ENCODE measurements at regions not wholly inside any gene's neighbourhood (a gene's known extent, or its start where the extent isn't known, plus 50 kb on each side); places are given as distances from the start of the nearest gene placed in this dataset.

DNA sequence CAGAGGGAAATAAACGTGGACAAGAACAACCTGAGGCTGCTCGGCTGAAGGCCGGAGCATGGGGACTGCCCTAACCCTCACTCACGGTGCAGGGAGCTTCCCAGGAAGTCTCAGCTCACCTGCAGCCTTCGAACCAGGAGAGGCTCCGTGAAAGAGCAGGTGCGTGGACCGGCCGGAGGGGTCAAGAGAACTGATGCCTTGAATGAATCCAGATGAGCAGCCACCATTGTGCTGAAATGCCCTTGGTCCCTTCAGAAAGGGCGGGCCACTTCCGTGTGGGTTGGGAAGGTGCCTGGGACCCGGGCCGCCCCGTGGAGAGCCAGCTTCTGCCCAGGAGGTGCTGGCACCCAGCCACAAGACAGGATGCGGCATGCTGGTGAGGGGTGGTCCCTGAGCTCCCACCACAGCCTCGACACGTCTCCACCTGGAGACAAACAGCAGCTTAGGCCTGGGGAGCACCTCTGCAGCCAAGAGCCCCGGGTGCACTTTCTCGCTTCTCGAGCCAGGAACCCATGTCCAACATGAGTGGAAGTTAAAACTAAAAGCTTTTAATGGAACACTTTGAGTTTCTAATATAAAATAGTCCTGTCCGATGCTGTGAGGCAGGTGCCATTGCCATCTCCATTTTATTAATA is 83.5 kb downstream of the TTLL2 start:
- WGBS (ENCODE audit: low lambda C conversion rate) = 63% methylated on average over 12 of the region's 21 CpGs
- ATAC-seq = peak; percentile 7; the same call in 1 of the 3 replicates
- intact Hi-C loops (cut with micrococcal nuclease; ENCODE audit: unreplicated experiment) = no loop called here
- TF ChIP-seq, protein P1, sequence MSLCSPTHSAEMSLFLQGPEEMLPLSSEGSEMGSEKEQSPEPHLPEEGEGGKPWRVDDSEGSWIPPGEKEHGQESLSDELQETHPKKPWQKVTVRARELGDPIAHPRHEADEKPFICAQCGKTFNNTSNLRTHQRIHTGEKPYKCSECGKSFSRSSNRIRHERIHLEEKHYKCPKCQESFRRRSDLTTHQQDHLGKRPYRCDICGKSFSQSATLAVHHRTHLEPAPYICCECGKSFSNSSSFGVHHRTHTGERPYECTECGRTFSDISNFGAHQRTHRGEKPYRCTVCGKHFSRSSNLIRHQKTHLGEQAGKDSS (CRISPR knock-in tag; IDR thresholded peaks at IDR 0.05; ENCODE audit: borderline replicate concordance, low read depth) = no peak
- peak; percentile 55; the same call in 1 of the 2 replicates for TF ChIP-seq ZNF263 (CRISPR knock-in tag; IDR thresholded peaks at IDR 0.05)
- BruUV-seq (replicated peaks) = no TSS peak
- Histone ChIP-seq H3K9ac (ENCODE audit: insufficient read depth, low read depth, low read length) (no peak overlapping the region), H2AFZ (ENCODE audit: low read length) (no peak overlapping the region), H4K20me1 (ENCODE audit: insufficient read depth, low read length) (no peaks in the 10 kb centered on the region), H3K4me3 (replicated peaks in 1 of 3; ENCODE audit: insufficient read depth in 1 of 3, low read depth in 2 of 3, low read length in 3 of 3) (no peak overlapping the region), H3K4me2 (ENCODE audit: low read depth, low read length) (no peak overlapping the region), H3K79me2 (ENCODE audit: insufficient read depth, low read length) (no peaks in the 10 kb centered on the region), H3K9me3 (ENCODE audit: low read length) (no peaks in the 10 kb centered on the region), H3K27ac (ENCODE audit: extremely low read length, insufficient read depth, low read length) (no peak overlapping the region), H3K4me1 (ENCODE audit: insufficient read depth, low read length) (peaks cover 83% of the 10 kb centered on the region), H3K36me3 (replicated peaks in 1 of 2; ENCODE audit: control insufficient read depth in 1 of 2, insufficient read depth in 2 of 2, low read length in 2 of 2) (no peaks in the 10 kb centered on the region), H3K27me3 (ENCODE audit: control insufficient read depth in 1 of 2, insufficient read depth in 2 of 2, low read length in 2 of 2) (peaks cover 18 to 69% of the 10 kb centered on the region in 2 experiments; a peak in 4 of 5 replicates)
- ChIA-PET CTCF (ENCODE audit: low intra/inter-chr PET ratio, low total read pairs) (no interaction called here), POLR2A (interaction anchor here (1.7 kb wide), 1 partner anchor 159 kb away, joined by 7 read pairs; no protein-coding TSS in a partner anchor)
- FAIRE-seq = peak; percentile 15
- in situ Hi-C loops (cut with HindIII; ENCODE audit: extremely low pct_ligation_motif_present, low pct_unique_long_range_greater_than_20kb) = no loop called here
- no peak for DNase-seq (ENCODE audit: low spot score)

DNA sequence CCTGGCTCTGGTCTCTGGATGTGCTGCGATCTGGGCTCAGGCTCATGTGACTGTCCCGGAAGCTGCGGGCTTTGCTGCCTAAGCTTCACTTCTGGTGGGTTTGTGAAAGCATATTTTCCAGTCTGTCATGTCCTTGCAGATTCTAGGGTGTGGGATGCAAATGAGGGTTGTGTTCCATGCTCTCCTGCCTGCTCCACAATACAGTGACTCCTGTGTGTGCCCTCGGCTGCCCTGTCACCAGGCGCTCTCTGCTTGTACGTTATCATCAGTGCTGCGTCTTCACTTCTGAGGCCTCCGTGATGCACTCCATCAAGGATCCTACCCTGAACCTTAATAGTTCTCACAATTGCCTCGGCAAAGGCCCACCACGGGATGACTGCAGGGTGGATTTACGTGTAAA is 84.2 kb downstream of the TTLL2 start:
- Histone ChIP-seq H3K79me2 (ENCODE audit: insufficient read depth, low read length) (no peaks in the 10 kb centered on the region), H3K36me3 (replicated peaks in 1 of 2; ENCODE audit: control insufficient read depth in 1 of 2, insufficient read depth in 2 of 2, low read length in 2 of 2) (no peaks in the 10 kb centered on the region), H3K27me3 (ENCODE audit: control insufficient read depth in 1 of 2, insufficient read depth in 2 of 2, low read length in 2 of 2) (peaks cover 20 to 67% of the 10 kb centered on the region in 2 experiments; a peak in 4 of 5 replicates), H2AFZ (ENCODE audit: low read length) (no peak overlapping the region), H3K9ac (ENCODE audit: insufficient read depth, low read depth, low read length) (no peak overlapping the region), H3K4me1 (ENCODE audit: insufficient read depth, low read length) (peaks cover 76% of the 10 kb centered on the region), H3K27ac (ENCODE audit: extremely low read length, insufficient read depth, low read length) (no peak overlapping the region), H4K20me1 (ENCODE audit: insufficient read depth, low read length) (no peaks in the 10 kb centered on the region), H3K4me3 (replicated peaks in 1 of 3; ENCODE audit: insufficient read depth in 1 of 3, low read depth in 2 of 3, low read length in 3 of 3) (no peak overlapping the region), H3K9me3 (ENCODE audit: low read length) (no peaks in the 10 kb centered on the region), H3K4me2 (ENCODE audit: low read depth, low read length) (no peak overlapping the region)
- WGBS (ENCODE audit: low lambda C conversion rate) = 61% methylated on average over 11 of the region's 11 CpGs
- ATAC-seq (no peak), DNase-seq (ENCODE audit: low spot score) (no peak), FAIRE-seq (no peak)
- BruUV-seq (replicated peaks) = no TSS peak
- intact Hi-C loops (cut with micrococcal nuclease; ENCODE audit: unreplicated experiment) (no loop called here), in situ Hi-C loops (cut with HindIII; ENCODE audit: extremely low pct_ligation_motif_present, low pct_unique_long_range_greater_than_20kb) (no loop called here)
- POLR2A ChIA-PET = no interaction called here
- TF ChIP-seq ZNF550 (CRISPR knock-in tag; IDR thresholded peaks at IDR 0.05; ENCODE audit: borderline replicate concordance) (no peak), ZNF883 (CRISPR knock-in tag; IDR thresholded peaks at IDR 0.05; ENCODE audit: not compliant biosample characterization) (peak; percentile 59)
- CTCF ChIA-PET (ENCODE audit: low intra/inter-chr PET ratio, low total read pairs) = no interaction called here
